GM20431 (cell line): ENCODE measurements at regions not wholly inside any gene's neighbourhood (a gene's known extent, or its start where the extent isn't known, plus 50 kb on each side); places are given as distances from the start of the nearest gene placed in this dataset.

Source experiments
- in situ Hi-C: fragments of 300-500 bp; cut with MseI, MboI; formaldehyde crosslinking; loops from one replicate; pipeline ENCODE4 v1.15.0; 2020; ENCODE audit warnings: low sequenced_read_pairs; ENCODE audit not compliant: unreplicated experiment

GRCh38 chrX:13115146-13115855 lies 70.9 kb upstream of the FAM9C start:
- in situ Hi-C loops = loop anchor here (25.0 kb wide), 1 partner anchor 372 kb away; no protein-coding TSS in a partner anchor

- in situ Hi-C loops = loop anchor here (25.0 kb wide), 1 partner anchor 375 kb away; no protein-coding TSS in a partner anchor
These were observed 68.1 kb upstream of the FAM9C start for GRCh38 chrX:13112499-13112898.

GRCh38 chrX:13110433-13111324 lies 66.3 kb upstream of the FAM9C start:
- in situ Hi-C loops = loop anchor here (25.0 kb wide), 1 partner anchor 377 kb away; no protein-coding TSS in a partner anchor

DNA sequence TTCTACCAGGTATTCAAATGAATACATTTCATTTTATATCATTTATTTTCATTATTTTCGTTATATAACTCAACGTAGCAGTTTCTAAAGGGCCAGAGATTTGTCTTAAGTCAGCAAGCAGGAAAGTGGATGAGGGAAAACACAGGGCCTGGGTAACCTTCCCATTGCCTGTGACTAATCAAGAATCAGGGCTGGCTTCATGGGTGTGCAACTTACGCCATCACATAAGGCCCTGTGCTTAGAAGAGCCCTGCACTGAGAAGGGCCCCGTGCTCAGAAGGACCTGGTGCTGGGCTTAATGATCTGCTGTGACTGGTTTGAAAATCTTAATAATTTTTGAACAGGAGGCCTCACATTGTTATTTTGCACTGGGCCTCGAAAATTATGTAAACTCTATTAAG lies 65.4 kb upstream of the FAM9C start:
- in situ Hi-C loops = loop anchor here (25.0 kb wide), 1 partner anchor 377 kb away; no protein-coding TSS in a partner anchor

GRCh38 chrX:13103914-13104274 lies 59.5 kb upstream of the FAM9C start:
- in situ Hi-C loops = loop anchor here (25.0 kb wide), 1 partner anchor 383 kb away; no protein-coding TSS in a partner anchor

DNA sequence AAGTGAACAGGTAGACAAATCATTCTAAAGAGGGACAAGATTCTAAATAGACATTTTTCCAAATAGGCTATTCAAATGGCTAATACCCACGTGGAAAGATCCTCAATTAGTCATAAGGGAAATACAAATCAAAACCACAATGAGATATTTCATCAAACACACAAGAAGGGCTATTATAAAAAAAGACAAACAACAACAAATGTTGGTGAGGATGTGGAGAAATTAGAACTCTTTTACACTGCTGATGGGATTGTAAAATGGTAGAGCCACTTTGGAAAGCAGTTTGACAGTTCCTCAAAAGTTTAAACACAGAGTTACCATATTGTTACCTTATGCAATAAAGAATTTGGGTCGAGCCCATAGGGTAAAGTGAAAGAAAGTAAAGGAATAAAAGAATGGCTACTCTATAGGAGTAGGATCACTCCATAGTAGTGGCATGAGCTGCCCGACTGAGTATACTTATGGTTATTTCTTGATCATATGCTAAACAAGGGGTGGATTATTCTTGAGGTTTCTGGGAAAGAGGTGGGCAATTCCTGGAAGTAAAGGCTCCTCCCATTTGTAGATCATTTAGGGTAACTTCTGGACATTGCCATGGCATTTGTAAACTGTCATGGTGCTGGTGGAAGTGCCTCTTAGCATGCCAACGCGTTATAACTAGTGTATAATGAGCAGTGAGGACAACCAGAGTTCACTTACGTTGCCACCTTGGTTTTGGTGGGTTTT lies 58.9 kb upstream of the FAM9C start:
- in situ Hi-C loops = loop anchor here (25.0 kb wide), 1 partner anchor 384 kb away; no protein-coding TSS in a partner anchor

DNA sequence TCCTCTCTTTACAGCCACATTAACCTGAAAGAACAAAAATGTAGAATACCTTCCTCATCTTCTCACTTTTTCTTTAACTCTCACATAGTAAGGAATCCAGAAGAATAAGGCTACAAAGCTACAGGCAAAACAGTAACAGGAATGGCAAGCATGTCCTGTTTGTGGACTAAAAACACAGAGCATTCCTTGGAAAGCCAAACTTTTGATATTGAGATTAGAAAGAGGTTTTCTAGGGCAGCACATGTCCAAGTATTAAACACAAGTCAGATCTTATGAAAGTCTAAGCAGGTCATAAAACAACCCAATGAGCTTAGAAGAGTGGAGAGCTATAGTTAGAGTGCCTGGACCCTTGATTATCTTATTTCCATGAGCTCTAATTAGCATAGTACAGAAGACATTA lies 58.2 kb upstream of the FAM9C start:
- in situ Hi-C loops = loop anchor here (25.0 kb wide), 1 partner anchor 385 kb away; no protein-coding TSS in a partner anchor

GRCh38 chrX:13101441-13102139 lies 57.2 kb upstream of the FAM9C start:
- in situ Hi-C loops = loop anchor here (25.0 kb wide), 1 partner anchor 386 kb away; no protein-coding TSS in a partner anchor

- in situ Hi-C loops = loop anchor here (25.0 kb wide), 1 partner anchor 112 kb away; the partner anchor contains the start of gene TMSB4X
These were observed 54.7 kb upstream of the FAM9C start for GRCh38 chrX:13099121-13099520.

GRCh38 chrX:13096728-13097127 lies 52.3 kb upstream of the FAM9C start:
- in situ Hi-C loops = loop anchor here (25.0 kb wide), 1 partner anchor 109 kb away; the partner anchor contains the start of gene TMSB4X

- in situ Hi-C loops = loop anchor here (25.0 kb wide), 1 partner anchor 108 kb away; the partner anchor contains the start of gene TMSB4X
These were observed 50.5 kb upstream of the FAM9C start for GRCh38 chrX:13094828-13095341.

DNA sequence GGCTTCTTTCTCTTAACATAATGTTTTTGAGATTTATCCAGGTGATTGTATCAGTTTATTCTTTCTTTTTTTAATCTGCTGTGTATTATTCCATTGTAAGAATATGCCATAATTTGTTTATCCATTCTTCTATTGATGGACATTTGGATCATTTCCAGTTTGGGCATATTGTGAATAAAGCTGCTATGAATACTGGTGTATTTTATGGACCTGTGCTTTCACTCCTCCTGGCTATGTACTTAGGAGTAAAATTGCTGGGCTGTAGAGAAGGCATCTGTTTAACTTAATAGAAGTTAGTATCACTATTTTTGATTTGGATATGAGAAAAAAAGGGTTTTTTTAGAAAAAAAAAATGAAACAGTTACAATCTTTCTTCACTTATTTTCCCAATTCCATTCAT lies 50.0 kb upstream of the FAM9C start:
- in situ Hi-C loops = loop anchor here (25.0 kb wide), 1 partner anchor 107 kb away; the partner anchor contains the start of gene TMSB4X
